GM10266 (cell line): ENCODE measurements at regions not wholly inside any gene's neighbourhood (a gene's known extent, or its start where the extent isn't known, plus 50 kb on each side); places are given as distances from the start of the nearest gene placed in this dataset.

ENCODE experiments used
- DNase-seq: peaks from one replicate; pipeline ENCODE4 v3.0.0; 2012; ENCODE audit errors: extremely low spot score
- CTCF ChIP-seq: IDR thresholded peaks from 2 replicates; pipeline ENCODE4 v1.5.1; 2012; ENCODE audit warnings: mild to moderate bottlenecking, low read depth; ENCODE audit not compliant: control insufficient read depth, insufficient read depth; ENCODE audit errors: missing control alignments

DNA sequence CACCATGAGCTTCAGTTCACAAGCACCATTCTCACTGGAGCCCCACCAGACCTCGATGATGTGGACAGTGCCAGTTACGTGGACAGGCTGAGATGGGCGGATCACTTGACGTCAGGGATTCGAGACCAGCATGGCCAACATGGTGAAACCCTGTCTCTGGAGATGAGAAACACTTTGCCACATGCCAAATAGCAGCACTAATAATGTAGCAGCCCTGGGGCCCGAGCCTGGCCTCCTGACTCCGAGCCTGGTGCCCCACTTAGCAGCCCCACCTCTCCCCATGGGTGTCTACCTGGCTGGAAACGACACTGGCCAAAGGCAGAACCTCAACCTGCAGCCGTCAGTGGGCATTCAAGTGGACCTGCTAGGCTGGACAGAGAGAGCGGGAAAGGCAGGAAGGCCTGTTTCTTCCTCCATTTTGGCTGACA lies 129.1 kb downstream of the TOMM20 start:
- DNase-seq, result no peak
- no peak for TF ChIP-seq CTCF

DNA sequence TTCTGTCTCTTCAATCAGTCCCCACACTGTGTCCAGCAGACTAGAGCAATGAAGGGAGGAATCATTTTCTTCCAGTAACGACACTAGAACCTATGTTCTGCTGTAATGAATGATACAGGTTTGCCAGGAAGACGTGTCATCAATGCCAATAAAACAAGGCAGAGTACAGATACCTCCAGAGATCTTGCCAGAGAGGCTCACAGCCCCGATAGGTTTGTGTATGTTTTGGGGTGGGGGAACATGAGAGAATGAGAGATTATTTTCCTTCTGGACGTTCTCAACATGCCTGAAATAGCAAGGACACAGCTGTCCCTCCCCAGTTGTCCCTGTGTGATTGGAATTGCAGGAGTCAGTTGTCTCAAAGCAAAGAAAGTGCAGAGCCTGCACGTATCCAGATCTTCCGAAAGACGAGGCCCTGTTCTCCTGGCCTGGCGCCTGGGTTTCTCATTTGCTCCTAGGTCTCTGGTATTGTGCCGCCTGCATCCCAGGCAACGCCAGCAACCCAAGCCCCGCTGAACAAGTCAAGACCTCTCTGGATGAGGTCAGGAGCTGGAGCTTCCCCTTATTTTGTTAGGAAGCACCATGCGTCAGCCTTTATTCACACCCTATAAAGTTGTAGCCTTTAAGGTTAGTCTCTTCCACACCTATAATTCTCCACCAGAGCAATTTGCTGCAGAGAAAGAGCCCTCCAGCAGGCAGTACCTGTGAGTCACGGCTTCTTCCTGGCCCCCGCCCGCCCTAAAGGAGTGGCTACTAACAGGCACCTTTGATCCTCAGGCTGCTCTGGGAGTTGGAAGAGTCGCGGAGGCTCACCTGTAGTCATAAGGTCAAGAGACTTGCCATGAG lies 130.5 kb downstream of the TOMM20 start:
- no peak for DNase-seq
- no peak for TF ChIP-seq CTCF

- TF ChIP-seq CTCF, result no peak
- DNase-seq, result no peak
Measured at GRCh38 chr1:234997201-234997895, 131.3 kb downstream of the TOMM20 start.

- DNase-seq, result no peak
- TF ChIP-seq CTCF, result no peak
Measured at GRCh38 chr1:234996245-234996757, 132.3 kb downstream of the TOMM20 start.

DNA sequence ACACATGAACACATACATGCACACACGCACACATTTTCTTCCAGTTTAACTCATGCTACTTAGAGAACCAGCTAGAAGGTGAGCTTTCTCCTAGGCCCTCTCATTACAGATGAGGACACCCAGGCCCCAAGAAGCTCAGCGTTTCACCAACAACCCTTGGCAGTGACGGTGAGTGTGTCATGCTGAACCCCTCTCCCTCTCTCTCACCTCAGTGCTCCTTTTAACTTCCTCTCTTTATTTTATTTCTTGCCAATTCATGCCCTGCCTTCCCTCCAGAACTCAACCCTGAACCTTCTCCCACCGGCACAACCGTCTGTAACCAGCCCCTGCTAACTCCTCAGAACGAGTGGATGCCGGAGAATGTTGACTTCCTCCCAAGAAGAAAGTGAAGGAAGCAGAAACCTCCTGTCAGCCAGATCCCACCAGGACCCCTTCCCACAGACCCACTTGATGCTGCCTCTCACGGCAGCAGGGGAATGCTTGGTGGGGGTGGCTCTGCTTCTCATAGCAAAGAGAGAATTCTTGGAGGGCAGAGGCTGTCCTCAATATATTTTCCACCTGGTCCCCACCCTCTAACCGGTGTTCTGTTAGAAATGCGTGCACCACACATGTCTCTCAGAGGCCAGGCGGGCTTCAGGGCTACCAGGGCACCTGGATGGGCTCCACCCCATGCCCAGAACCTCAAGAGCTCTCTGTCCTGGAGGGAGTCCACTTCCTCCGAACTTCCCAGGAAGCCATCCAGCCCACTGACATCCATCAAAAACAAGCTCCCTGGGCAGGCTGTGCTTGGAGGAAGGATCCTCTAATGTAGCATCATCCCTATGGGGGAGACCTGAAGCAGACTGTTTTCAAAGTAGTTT lies 134.0 kb downstream of the TOMM20 start:
- no peak for DNase-seq
- TF ChIP-seq CTCF, result no peak

- no peak for TF ChIP-seq CTCF
- DNase-seq, result no peak
Measured at GRCh38 chr1:234992065-234992464, 136.6 kb downstream of the TOMM20 start.
